ENCODE measurements at regions not wholly inside any gene's neighbourhood (a gene's known extent, or its start where the extent isn't known, plus 50 kb on each side); places are given as distances from the start of the nearest gene placed in this dataset.

DNA sequence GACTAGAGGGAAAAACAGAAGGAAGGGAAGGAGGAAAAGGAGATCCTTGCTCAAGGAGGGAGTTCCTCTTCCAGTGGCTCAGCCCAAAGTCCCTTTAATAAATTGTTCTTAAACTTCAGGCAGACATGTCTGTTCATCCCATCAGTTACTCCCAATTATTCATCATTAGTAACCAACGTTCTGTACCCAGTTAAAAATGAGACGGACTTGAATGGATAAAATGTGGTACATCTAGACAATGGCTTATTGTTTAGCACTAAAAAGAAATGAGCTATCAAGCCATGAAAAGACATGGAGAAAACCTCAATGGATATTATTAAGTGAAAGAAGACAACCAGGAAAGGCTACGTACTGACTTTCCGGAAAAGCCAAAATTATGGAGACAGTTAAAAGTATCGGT is 50.8 kb upstream of the ACSL3 start:
- 62 to 69% methylated on average over 5 of the region's 5 CpGs for WGBS, 2 donors

More for the DNA sequence above, 50.8 kb upstream of the ACSL3 start:
- DNase-seq (ENCODE audit: low spot score in 2 of 2), result no peak
- Histone ChIP-seq H3K4me1 (no peaks in the 10 kb centered on the region), H3K36me3 (no peaks in the 10 kb centered on the region), H3K27me3 (no peaks in the 10 kb centered on the region), H3K4me3 (no peak overlapping the region), H3K27ac (no peak overlapping the region), H3K9me3 (no peaks in the 10 kb centered on the region)
- TF ChIP-seq CTCF (IDR thresholded peaks at IDR 0.05), result no peak
- TF ChIP-seq POLR2A (IDR thresholded peaks at IDR 0.05), result no peak
- TF ChIP-seq EP300 (IDR thresholded peaks at IDR 0.05), result no peak

All from tibial nerve (tissue), 4 donors.